MCF 10A (cell line): ENCODE measurements at regions not wholly inside any gene's neighbourhood (a gene's known extent, or its start where the extent isn't known, plus 50 kb on each side); places are given as distances from the start of the nearest gene placed in this dataset.

ENCODE experiments used
- BruUV-seq: library from RNA; stranded (reverse); fragments of 400-500 nt; replicated peaks from 2 replicates; lab custom pipeline; 2021; lab: Mats Ljungman, UMichigan
- CTCF ChIA-PET: fragments of 300-600 bp; sonication (Branson Sonifier 250); formaldehyde crosslinking; extraction: SDS; loops from one replicate; lab custom pipeline; 2021; ENCODE audit warnings: antibody characterized with exemption, inconsistent platforms; lab: Yijun Ruan, JAX
- POLR2A ChIA-PET: fragments of 300-600, 350-650 bp; sonication (Branson Sonifier 250); formaldehyde crosslinking; extraction: SDS; loops from one replicate; lab custom pipeline; 2020; ENCODE audit warnings: antibody characterized with exemption, inconsistent platforms; lab: Yijun Ruan, JAX
- DNase-seq: peaks from one replicate; pipeline ENCODE4 v3.0.0-alpha.2; 2018; ENCODE audit not compliant: unreplicated experiment
- H3K27ac Mint-ChIP-seq: one replicate; pipeline ENCODE4 v1.8.0; 2022; ENCODE audit warnings: mild to moderate bottlenecking, low read depth, mixed read lengths; ENCODE audit not compliant: unreplicated experiment
- H3K27me3 Mint-ChIP-seq: one replicate; pipeline ENCODE4 v1.8.0; 2022; ENCODE audit warnings: mixed read lengths; ENCODE audit not compliant: insufficient read depth, unreplicated experiment
- H3K36me3 Mint-ChIP-seq: one replicate; pipeline ENCODE4 v1.8.0; 2022; ENCODE audit warnings: mild to moderate bottlenecking, moderate library complexity, mixed read lengths; ENCODE audit not compliant: insufficient read depth, unreplicated experiment
- H3K4me1 Mint-ChIP-seq: one replicate; pipeline ENCODE4 v1.8.0; 2022; ENCODE audit warnings: mixed read lengths; ENCODE audit not compliant: insufficient read depth, unreplicated experiment
- H3K4me3 Mint-ChIP-seq: one replicate; pipeline ENCODE4 v1.8.0; 2022; ENCODE audit warnings: mild to moderate bottlenecking, moderate library complexity, mixed read lengths; ENCODE audit not compliant: unreplicated experiment
- H3K9me3 Mint-ChIP-seq: one replicate; pipeline ENCODE4 v1.8.0; 2022; ENCODE audit warnings: mixed read lengths; ENCODE audit not compliant: unreplicated experiment
- intact Hi-C: fragments of 100-400 bp; cut with micrococcal nuclease; formaldehyde crosslinking; loops from 2 replicates; pipeline ENCODE4 v1.14.1; 2022
- TF ChIP-seq, protein P1 (sequence below): fragments of 200-600 bp; IDR thresholded peaks from one replicate; pipeline ENCODE4 v1.8.0; 2022; ENCODE audit warnings: antibody characterized with exemption, mild to moderate bottlenecking; ENCODE audit not compliant: unreplicated experiment

DNA sequence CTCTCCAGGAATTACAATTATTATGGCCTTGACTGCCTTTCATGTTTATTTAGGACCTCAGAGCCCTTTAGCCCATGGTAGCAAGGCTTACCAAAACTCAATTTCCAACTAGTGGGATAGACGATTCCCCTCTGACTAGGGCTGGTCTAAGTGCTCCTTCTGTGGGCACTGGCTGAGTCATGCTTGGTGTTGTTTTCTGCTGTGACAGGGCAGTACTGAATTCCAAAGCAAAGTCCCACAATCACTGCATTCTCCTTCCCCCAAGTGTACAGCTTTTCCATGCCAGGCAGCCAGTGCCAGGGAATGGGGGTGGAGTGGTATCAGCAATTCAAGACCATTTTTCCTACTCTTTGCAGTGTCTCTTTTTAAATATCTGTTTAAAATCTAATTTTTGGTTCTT is 509.0 kb upstream of the NECTIN3 start:
- H3K4me3 Mint-ChIP-seq, result no peak overlapping the region
- intact Hi-C loops, result no loop called here
- H3K4me1 Mint-ChIP-seq, result peaks cover 2% of the 10 kb centered on the region
- peaks cover 10% of the 10 kb centered on the region for H3K9me3 Mint-ChIP-seq
- POLR2A ChIA-PET, result no interaction called here
- CTCF ChIA-PET, result no interaction called here
- no peak for DNase-seq
- BruUV-seq, result no TSS peak
- TF ChIP-seq, protein P1, sequence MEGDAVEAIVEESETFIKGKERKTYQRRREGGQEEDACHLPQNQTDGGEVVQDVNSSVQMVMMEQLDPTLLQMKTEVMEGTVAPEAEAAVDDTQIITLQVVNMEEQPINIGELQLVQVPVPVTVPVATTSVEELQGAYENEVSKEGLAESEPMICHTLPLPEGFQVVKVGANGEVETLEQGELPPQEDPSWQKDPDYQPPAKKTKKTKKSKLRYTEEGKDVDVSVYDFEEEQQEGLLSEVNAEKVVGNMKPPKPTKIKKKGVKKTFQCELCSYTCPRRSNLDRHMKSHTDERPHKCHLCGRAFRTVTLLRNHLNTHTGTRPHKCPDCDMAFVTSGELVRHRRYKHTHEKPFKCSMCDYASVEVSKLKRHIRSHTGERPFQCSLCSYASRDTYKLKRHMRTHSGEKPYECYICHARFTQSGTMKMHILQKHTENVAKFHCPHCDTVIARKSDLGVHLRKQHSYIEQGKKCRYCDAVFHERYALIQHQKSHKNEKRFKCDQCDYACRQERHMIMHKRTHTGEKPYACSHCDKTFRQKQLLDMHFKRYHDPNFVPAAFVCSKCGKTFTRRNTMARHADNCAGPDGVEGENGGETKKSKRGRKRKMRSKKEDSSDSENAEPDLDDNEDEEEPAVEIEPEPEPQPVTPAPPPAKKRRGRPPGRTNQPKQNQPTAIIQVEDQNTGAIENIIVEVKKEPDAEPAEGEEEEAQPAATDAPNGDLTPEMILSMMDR, result no peak
- no peaks in the 10 kb centered on the region for H3K27me3 Mint-ChIP-seq
- H3K36me3 Mint-ChIP-seq, result no peaks in the 10 kb centered on the region
- H3K27ac Mint-ChIP-seq, result no peak overlapping the region

DNA sequence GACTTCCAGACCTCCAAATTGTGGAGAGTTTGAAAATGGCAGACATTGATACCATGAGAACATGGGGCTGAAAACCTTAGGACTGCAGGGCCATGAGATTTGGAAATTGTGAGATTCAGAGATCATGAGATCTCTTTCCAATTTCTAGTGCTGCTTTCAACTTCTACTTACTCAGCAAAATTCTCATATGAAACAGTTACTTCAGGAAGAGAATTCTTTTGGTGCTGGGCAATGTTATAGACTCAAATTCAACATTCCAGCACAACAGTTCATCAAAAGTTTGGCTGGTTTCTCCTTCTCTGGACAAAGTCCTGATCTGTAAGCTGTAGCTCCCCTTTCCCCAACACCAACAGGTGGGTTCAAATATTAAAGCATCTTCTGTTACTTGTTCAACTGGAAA is 506.9 kb upstream of the NECTIN3 start:
- ChIA-PET POLR2A (no interaction called here), CTCF (no interaction called here)
- DNase-seq, result no peak
- Mint-ChIP-seq H3K27me3 (no peaks in the 10 kb centered on the region), H3K27ac (no peak overlapping the region), H3K4me3 (no peak overlapping the region), H3K36me3 (no peaks in the 10 kb centered on the region), H3K9me3 (peaks cover 10% of the 10 kb centered on the region), H3K4me1 (peaks cover 12% of the 10 kb centered on the region)
- no TSS peak for BruUV-seq
- intact Hi-C loops, result no loop called here
- TF ChIP-seq, protein P1, result no peak

DNA sequence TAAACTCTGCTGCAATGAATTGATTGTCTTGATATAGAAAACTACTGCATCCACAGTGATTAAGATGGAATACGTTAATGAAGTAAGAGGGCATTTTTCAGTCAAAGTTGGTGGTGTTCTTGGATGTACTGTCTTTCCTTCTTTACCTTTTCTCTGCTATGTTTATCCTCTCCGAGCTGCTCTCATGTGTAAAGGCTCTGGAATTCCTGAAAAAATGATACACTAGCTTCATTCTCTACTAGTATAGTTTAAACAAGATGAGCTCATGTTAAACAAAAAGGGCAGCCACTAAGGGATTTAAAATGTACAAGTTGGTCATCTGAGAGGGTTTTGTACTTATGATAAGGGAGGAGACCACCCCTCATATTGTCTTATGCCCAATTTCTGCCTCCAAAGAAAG is 504.6 kb upstream of the NECTIN3 start:
- BruUV-seq, result no TSS peak
- ChIA-PET CTCF (interaction anchor here (0.6 kb wide), 1 partner anchor 412 kb away, joined by 4 read pairs; no protein-coding TSS in a partner anchor), POLR2A (no interaction called here)
- peaks cover 12% of the 10 kb centered on the region for H3K4me1 Mint-ChIP-seq
- intact Hi-C loops, result no loop called here
- H3K27ac Mint-ChIP-seq, result no peak overlapping the region
- H3K9me3 Mint-ChIP-seq, result peaks cover under 1% of the 10 kb centered on the region
- no peaks in the 10 kb centered on the region for H3K27me3 Mint-ChIP-seq
- H3K36me3 Mint-ChIP-seq, result no peaks in the 10 kb centered on the region
- no peak for DNase-seq
- TF ChIP-seq, protein P1, result no peak
- H3K4me3 Mint-ChIP-seq, result no peak overlapping the region

DNA sequence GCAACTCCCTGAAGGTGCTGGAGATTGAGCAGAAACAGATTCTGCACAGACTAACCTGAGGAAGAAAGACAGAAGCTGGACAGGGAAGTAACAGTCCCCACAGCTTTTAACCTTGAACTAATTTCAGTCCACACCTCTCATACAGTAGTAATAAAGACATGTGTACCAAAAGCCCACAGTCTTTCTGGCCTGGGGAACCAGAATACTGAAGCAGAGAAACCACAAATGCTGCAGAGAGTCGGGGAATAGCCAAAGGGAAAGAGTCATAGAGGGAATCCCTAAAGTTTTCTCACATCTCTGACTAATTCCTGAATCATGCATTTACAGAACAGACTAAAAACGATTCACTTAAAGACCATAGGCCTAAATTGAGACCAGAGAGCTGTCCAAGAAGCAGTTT is 503.4 kb upstream of the NECTIN3 start:
- Mint-ChIP-seq H3K27me3 (no peaks in the 10 kb centered on the region), H3K4me1 (peaks cover 12% of the 10 kb centered on the region), H3K9me3 (no peaks in the 10 kb centered on the region), H3K4me3 (no peak overlapping the region), H3K27ac (peak overlapping the region; percentile 39), H3K36me3 (no peaks in the 10 kb centered on the region)
- ChIA-PET CTCF (no interaction called here), POLR2A (no interaction called here)
- DNase-seq, result peak; percentile 77
- BruUV-seq, result no TSS peak
- TF ChIP-seq, protein P1, result no peak
- intact Hi-C loops, result no loop called here
